ENCODE measurements at regions not wholly inside any gene's neighbourhood (a gene's known extent, or its start where the extent isn't known, plus 50 kb on each side); places are given as distances from the start of the nearest gene placed in this dataset.

DNA sequence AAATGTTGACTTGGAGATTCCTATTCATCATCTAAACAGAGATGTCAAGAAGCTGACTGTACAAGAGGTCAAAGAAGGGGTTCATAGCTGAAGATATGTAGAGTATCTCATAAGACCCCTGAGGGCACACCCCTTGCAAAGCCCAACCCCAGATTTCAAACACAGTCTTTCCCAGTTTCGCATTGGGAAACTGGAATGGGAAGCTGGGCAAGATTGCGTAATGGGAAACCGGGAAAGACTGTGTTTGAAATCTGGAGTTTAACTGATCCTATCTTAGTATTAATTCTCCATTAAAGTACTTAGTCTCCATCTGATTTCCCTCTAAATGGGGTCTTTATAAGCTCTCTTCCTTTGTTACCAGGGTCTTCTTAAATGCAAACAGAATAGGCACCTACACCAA lies 99.5 kb downstream of the FAM76B start:
- no peak for DNase-seq

GRCh38 chr11:95688501-95689222 lies 100.9 kb downstream of the FAM76B start:
- no peak for DNase-seq

DNA sequence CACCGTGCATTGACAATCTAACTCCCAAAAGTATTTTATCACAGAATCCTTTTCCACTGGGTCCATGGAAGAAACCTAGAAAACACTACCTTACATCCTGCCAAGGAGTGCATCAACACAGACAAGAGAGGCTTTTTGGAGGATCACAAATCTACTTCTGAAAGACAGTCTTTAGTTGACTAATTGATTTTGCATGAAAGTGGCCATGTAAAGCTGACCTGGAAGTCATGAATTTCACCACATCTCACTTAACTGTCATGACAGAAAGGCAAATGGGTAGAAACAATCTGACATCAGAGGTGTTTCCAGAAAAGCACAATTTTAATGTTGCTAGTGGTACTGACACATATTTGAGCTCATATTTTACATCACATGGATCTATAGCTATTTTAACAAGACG lies 101.6 kb downstream of the FAM76B start:
- no peak for DNase-seq

- no peak for DNase-seq
Measured at GRCh38 chr11:95686265-95686664, 103.3 kb downstream of the FAM76B start.

GRCh38 chr11:95684701-95685100 lies 104.9 kb downstream of the FAM76B start:
- no peak for DNase-seq

DNA sequence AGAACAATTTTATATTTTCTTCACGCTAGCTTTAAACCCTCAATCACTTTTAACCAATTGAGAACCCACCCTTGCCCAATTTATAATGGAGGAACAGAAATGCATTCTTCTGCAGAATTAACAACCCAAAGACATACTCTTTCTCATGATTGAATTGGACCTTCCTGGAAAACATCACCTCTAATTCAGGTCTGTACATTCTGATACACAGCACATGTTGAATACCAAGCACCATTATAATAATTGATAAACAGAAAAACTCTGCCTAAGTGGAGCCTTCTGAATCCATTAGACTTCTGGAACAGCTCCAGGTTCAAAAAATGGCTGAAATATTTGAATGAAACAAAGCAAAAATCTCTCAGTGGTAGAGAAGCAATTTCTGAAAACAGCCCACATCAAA lies 105.4 kb downstream of the FAM76B start:
- no peak for DNase-seq

- peak; percentile 55 for DNase-seq
Measured at GRCh38 chr11:95682552-95682951, 107.0 kb downstream of the FAM76B start.

DNA sequence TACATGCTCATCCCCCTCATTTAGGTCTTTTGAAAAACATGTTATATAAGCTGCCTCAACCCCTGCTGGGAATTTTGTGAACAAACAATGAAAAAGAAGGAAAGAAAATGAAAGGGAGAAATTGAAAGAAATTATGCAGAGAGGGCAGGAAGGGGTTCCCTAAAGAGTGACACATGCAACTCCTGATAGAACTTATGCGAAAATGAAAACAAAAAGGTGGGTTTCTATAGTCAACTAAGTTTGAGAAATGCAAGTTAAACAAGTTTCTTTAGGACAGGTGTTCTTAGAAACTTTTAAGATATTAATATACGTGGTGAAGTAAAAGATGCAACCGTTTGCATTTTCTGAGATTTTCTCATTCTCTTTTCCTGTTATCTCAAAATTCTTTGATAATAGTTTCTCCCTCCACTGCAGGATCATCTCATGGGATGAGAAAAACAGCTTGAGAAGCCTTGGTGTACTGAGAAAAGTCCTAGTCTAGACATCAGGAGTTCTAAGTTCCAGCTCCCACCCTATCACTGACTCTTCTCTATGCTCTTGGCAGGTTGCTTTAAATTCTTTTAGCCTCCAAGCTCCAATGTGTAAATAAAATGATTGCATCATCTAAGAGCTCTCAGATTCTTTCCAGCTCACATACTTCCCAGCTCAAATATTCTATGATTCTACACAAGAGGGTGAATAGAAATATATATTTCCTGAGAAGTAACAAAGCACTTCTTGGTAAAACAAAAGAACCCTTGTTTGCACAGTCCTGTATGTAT lies 109.2 kb downstream of the FAM76B start:
- DNase-seq: peak; percentile 84

- DNase-seq: no peak
Measured at GRCh38 chr11:95678988-95679387, 110.6 kb downstream of the FAM76B start.

DNA sequence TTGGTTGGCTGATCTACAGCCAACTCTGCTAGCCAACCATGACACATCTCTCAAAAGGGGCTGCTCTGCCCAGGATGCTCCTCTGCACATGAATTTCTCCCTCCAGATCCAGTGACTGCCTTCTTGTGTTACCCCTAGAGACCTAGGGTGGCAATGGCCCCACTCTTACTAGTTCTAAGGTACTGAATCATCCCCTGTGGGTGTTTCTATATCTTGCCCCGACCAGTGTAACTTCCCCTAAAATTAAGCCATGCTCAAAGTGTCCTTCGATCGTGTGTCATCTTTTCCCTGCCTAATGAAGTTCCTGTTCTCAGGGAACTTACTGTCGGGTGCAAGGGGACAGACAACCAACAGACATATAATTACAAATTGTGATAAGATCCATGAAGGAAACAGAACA lies 113.3 kb downstream of the FAM76B start:
- DNase-seq: no peak

- DNase-seq: no peak
Measured at GRCh38 chr11:95675585-95675984, 114.0 kb downstream of the FAM76B start.

- DNase-seq: no peak
Measured at GRCh38 chr11:95674657-95675358, 114.8 kb downstream of the FAM76B start.

GRCh38 chr11:95671768-95672167 lies 117.8 kb downstream of the FAM76B start:
- peak; percentile 44 for DNase-seq

DNA sequence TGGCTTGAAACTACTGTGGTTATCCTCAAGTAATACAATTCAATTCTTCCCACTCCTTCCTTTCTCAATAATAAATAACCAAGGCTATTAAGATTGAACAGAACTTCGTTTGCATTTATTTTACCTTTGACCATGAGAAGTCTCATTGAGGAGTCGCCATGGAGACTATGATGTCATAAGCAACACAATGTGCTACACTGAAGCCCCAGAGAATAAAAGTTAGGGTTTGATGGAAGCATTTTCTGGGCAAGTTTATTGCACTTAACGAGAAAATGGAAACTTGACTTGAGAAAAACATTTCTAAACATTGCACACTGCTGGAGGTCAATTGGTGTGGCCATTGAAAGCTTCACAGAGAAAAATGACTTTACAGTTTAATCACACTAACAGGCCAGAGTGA lies 121.5 kb downstream of the FAM76B start:
- no peak for DNase-seq

- no peak for DNase-seq
Measured at GRCh38 chr11:95661162-95661561, 128.4 kb downstream of the FAM76B start.

- DNase-seq: no peak
Measured at GRCh38 chr11:95660038-95660437, 129.5 kb downstream of the FAM76B start.

DNA sequence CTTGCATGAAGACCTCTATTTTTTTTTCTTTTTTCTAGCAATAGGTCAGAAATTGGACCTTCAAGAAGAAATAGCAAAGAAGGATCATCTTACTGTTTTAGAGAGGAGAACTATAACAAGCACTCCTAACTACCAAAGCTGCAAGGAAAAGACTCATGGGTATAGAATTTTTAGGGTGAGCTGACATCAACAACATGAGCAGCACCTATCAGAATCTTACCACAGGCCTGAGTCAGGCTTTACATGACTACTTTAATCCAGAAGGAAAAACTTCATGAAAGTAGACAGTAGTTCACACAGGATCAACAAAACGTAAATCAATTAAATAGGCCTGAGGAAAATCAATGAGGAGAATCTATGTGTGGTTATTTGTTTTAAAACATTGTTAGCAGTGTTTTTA lies 130.5 kb downstream of the FAM76B start:
- peak; percentile 81 for DNase-seq

DNA sequence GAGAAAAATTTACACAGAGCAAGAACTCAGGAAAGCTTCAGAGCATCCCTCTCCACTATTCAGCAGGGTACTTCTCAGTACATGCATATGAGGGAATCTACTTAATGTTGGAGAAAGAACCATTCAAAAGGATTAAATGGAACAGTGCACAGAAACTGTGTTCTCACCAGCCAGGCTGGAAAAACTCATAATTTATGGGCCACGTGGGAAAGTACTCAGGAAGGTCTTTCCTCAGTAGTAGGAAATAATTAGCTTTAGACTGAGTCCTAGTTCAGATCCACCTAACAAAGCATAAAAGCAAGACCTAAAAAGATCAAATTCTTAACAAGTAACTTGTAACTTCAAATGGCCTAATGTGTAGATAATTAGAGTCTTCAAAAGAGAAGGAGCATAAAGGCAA lies 134.0 kb downstream of the FAM76B start:
- no peak for DNase-seq

DNA sequence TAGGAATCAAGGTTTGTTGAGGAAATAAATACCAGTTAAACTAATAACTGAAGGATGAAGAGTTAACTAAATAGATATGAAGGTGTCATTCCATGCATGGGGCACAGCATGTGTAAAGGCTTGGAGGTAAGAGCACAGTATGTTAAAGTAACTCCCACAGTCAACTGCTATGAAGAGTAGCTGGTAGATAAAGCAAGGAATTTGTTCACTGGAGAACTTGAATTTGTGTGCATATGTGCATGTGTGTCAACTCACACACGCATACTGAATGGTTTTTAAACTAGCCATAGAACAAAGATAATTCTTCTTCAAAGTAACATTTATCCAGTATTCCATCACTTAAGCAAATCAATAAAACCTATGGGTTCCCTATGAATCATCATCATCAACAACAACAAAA lies 135.9 kb downstream of the FAM76B start:
- DNase-seq: no peak

- no peak for DNase-seq
Measured at GRCh38 chr11:95653099-95653498, 136.5 kb downstream of the FAM76B start.

DNA sequence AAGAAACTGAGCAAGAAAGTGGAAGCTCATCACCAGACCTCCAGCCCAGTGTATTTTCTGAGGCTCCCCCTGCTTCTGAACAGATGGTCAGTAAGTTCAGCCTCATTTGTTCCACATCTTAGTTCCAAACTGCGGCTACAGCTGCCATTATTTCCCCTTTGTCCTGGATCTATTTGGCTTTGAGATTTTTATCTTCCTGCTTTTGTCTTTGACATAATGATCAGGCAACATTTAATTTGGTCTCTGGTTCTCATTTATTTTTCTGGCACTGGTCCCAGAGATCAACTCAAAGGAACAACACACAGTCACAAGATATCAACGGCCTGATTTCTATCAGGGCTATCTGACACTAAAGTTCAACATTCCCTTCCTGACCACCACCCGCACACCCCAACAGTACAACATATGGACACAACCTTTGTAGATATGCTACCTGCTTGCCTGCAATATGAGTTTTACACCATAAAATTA lies 137.5 kb downstream of the FAM76B start:
- DNase-seq: peak; percentile 23

DNA sequence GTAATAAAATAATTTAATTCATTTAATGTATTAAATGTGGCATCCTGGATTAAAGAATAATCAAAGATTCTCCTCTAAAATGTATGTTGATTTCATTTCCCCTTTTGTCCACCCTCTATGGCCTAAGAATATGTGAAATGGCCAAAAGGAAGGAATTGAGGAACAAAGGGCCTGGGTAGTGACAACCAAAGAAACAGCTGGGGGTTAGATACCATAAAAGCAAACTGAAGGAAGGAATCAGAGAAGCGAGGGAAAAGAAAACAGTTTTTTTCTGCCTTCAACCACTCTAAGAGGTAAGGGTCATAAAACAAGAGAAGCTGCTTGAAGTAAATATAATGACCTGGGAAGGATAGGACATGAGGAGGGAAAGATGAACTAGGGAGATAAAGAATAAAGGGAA lies 139.3 kb downstream of the FAM76B start:
- no peak for DNase-seq

DNA sequence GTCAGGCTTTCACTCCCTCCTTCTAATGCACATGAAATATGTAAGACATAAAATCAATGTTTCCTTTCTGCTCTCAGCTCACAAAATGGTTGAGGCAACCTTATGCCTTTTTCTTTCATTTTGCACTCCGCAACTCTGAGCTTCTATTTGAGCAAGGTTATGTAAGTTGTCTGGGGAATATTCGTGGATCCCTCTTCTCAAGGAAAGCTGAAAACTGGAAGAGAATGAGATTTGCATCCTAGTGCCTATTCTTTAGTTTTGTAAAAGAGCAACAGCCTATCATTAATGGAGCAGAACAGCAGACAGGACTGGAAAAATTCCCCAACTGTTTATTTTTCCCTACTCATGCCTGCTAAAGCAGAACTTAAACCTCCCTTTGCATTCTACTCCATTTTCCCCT lies 141.7 kb downstream of the FAM76B start:
- no peak for DNase-seq

- DNase-seq: peak; percentile 14
Measured at GRCh38 chr11:95647355-95647754, 142.2 kb downstream of the FAM76B start.
